IMR-90 (cell line): ENCODE measurements at regions not wholly inside any gene's neighbourhood (a gene's known extent, or its start where the extent isn't known, plus 50 kb on each side); places are given as distances from the start of the nearest gene placed in this dataset.

Source experiments
- microRNA-seq, 2 experiments: library from miRNA; stranded (forward) in 1 of 2; unstranded in 1 of 2; fragments of 10-50 nt in 1 of 2; fragments of <30 nt in 1 of 2; gene quantifications in 1 of 2; microRNA quantifications in 1 of 2; one replicate each; pipeline versions ENCODE3 to v1.1.0; 2013 to 2020; ENCODE audit not compliant: insufficient read depth in 1 of 2, insufficient read length in 1 of 2, unreplicated experiment in 1 of 2
- small RNA-seq, 5 experiments: library from RNA; depleted of rRNA; stranded (forward); fragments of <200 nt; gene quantifications; one replicate each; pipeline ENCODE3, GENCODE V24; 2012

Small RNA genes in the stretch of these regions (microRNA-seq; reads per million reads assigned to microRNA genes)
- gene MIR548AI, result 0 reads per million in 2 experiments

Small RNA genes in the stretch of these regions (small RNA-seq; reads per million reads assigned to genes)
- 0 reads per million in 5 experiments for gene MIR548AI
